Stimulated activated CD4-positive, alpha-beta T cell treated with anti-CD3 and anti-CD28 coated beads, Interleukin-2, amount 100 ng/mL, for 48 hours (primary cell): ENCODE measurements at regions not wholly inside any gene's neighbourhood (a gene's known extent, or its start where the extent isn't known, plus 50 kb on each side); places are given as distances from the start of the nearest gene placed in this dataset.

Source experiments
- DNase-seq, 2 donors: peaks; one replicate each; pipeline ENCODE4 v3.0.0-alpha.2; 2020

DNA sequence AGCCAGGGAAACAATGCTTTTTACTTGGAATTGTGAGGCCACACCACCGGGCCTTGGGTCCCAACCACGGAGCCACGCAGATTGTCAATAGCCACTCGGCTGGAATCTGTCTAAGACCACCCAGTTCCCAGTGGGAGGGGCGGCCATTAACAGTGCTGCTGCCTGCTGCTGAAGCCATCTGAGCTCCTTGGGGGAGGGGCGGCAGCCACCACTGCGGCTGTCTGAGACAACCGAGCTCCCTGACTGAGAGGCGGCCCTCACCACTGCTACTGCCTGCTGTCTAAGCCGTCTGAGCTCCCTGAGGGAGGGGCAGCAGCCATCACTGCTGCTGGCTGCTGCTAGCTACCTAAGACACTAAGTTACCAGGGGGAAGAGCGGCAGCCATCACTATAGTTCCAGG, 64.3 kb downstream of the DMRTA2 start:
- DNase-seq: no peak

DNA sequence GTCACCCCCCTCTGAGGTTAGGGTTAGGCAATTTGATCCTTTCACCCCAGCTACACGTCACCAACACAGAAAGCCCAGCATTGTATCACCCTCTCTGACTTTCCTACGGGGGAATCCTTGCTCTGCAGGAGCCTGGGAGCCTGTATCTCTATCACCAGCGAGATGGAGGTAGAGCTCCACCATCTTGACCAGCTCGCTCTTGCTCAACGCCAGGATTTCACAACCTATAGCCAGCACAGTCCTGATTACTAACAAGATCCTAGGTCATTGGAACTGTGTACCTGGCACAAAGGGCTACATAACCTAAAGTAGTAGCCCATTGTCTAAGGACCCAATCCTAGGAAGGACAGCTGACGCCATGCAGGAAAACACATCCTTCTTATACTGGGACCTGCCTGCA, 66.1 kb downstream of the DMRTA2 start:
- DNase-seq: no peak

DNA sequence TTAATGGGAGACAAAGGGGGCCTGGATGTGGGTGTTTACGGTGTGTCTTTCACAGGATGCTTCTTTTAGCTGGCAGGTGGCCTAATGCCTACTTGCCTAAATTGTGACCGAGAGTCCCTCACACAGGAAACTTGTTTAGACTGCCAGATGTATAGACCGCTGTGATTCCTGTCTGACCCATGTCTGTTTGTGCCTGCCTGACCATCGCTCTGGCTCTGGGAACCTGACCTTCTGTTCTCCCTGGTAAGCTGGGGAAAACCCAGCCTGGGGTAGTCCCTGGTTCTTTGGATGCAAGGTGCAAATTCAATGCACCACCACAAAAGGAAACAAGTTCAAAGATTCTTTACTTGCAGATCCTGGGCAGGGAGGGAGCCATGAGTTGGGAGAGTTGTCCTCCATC, 68.4 kb downstream of the DMRTA2 start:
- no peak for DNase-seq

DNA sequence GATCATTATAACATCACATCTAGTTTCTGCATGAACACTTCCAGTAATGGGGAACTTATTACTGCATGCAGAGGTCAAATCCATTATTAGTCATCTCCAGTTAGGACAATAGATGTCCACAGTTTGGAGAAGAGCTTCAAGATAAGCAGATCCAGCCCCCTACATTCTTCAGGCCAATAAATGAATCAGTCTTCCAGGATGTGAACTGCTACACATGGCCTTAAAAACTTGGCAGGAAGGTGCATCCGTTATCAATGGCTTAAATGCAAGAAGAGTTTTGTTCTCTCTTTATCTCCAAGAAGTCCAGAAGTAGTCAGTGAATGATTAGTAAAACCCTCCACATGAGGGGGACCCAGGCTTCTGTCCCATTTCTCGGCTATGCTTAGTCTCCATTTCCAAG, 70.8 kb downstream of the DMRTA2 start:
- DNase-seq: no peak

DNA sequence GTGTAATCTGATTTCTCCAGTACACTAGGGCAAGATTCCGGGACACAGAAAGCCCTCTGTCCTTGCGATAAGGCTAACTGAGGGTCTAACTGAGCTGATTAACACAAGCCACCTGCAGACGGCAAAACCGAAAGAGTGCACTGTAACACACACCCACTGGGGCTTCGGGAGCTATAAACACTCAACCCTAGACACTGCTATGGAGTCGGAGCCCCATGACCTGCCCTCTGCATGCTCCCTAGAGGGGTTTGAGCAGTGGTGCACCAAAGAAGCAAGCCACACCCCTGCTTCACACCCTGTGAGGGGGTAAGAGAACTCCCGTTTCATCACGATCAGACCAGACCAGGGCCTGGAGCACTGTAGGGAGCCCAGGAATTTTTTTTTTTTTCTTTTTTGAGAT, 72.4 kb downstream of the DMRTA2 start:
- no peak for DNase-seq

DNA sequence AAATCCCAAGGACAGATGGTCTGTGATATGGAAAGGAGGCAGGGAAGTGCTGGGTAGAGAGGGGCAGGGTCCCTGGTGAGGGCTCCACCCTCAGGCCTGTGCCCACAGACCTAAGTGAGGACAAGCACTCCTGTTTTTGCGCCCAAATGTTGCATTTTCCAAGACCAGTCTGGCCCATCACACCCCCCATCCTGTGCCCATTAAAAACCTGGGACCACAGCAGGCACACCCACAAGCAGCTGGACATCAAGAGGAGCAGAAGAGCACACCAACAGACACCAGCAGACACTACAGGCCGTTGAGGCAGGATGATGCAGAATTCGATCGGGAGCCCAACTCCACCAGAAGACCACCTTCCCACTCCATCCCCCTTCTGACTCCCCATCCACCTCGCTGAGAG, 72.8 kb downstream of the DMRTA2 start:
- DNase-seq: no peak

DNA sequence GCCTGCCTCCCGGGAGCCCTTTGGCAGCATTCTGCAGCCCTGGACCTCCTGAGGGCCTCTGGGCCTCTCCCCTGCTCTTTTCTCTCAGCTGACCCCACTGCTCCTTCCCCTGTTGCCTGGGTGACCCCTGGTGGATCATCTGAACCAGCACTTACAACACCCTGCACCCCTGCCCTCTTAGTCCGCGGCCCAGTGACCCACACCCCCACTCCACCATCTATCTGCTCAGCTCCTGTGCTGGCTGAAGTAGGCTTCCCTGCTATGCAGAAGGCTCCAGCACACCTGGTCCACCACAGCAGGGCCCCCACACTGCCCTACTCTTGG, 74.0 kb downstream of the DMRTA2 start:
- DNase-seq: no peak

DNA sequence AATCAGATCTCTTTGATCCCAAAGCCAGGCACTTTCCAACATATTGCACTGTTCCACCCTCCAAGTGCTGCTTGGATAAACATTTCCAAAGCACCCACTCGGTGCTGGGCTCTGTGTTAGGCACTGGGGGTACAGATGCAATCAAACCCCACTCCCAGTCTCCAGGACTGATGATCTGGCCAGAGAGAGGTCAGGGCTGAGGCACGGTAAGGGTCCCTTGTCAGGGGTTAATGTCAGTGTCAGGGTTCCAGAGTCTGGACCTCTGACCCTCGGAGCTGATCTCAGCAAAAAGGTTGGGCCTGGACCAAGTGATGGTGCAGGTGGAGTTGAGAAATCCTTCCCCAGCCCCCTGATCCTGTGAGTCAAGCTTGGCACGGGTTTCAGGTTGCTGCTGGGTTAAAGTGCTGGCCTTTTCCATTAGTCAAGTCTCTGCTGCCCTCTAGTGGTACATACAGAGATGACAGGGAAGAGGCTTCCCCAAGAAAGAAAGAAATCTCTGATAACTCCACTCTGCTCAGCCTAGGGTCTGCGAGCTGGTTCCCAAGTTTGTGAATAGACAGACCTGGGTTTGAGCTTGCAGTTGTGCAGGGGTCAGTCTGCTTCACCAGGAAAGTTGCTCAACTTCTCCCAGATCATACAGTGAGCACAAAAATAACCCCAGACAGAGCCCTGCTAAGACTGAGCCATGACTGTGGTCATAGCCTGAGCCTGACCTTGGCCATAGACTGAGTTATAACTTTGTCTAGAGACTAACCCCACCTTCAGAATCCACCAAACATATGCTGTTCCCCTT, 74.6 kb downstream of the DMRTA2 start:
- DNase-seq: peak; percentile 37 to 41

DNA sequence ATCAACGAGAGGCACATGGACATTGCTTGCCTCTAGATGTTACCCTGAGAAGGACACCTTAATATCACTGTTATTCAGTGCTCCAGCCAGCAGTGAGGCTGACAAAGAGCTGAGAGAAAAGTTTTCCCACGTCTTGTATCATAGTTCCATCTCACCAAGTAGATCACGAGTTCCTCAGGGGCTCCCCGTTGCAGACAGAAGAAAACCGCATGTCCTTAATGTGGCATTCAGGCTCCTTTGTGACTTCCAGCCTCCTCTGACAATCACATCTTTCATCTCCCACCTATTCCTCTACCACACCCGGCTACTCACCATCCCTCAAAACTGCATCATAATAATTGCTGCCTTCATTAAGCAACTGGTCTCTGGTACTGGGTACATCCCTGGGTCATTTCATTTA, 75.3 kb downstream of the DMRTA2 start:
- DNase-seq: no peak

DNA sequence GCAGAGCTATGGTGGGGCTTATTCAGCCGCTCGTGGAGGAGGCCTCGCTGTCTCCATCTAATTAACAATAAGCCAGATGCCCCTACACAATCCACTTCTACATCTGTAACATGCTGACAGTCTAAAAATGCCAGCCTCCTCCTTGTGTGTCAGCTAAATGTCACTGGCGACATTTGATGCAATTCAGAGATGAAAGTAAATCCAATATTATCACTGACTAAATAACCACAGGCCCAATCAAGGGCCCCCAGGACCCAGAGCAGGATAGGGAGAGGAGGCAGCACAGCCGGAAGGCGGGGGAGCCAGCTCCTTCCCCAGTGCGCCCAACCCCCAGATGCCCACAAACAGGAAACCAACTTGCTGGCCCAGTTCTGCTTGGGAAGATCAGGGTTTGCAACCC, 76.6 kb downstream of the DMRTA2 start:
- no peak for DNase-seq

DNA sequence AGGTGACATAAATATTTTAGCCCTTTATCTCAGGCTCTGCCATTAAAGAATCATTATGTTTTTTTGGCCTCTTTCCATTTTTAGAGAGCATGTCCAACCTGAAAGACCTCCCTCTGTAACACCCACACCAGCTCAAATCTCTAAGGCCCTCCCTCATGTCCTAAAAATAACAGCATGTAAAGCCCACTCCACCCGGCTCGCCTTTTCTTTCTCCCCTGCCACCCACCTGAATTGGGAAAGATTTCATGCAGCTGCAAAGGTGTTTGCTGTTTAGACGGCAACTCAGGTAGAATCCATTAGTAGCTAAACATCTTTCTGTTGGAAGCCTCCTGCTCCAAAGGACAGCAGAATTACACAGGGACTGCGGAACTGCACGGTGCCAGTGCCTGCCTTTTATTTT, 79.9 kb downstream of the DMRTA2 start:
- no peak for DNase-seq

DNA sequence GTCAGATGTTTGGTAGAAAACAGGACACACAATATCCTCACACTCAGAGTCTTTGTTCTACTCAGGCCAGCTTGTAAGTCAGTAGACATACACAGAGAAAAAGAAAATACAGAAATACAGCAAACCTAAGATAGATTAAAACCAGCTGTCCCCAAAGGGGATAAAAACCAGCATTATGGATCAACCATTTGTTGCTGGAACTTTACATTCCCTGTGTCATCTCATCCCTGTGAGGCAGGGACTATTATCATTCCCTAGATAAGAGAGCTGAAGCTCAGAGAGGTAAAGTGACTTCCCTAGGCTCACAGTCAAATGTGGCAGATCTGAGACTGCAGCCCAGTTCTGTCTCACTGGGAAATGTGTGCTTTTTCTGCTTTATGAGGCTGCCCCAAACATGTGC, 80.7 kb downstream of the DMRTA2 start:
- DNase-seq: no peak

DNA sequence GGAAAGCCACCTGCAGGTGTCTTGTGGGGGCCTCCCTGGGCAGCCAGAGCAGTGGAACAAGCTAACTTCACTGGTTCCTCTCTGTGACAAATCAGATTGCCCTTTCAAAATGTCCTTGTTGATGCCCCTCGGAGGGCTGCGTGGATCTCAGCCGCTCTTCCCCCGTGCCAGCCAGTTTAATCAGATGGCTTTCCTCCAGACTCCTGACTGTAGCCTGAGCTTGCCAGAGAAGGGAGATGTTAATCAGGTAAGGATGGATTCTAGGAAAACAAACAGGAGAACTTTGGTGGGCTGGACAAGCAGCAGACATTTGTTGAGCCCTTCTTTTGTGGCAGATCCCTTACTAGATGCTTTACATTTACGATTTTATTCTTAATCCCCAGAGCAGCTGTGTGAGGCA, 88.2 kb downstream of the DMRTA2 start:
- no peak for DNase-seq

DNA sequence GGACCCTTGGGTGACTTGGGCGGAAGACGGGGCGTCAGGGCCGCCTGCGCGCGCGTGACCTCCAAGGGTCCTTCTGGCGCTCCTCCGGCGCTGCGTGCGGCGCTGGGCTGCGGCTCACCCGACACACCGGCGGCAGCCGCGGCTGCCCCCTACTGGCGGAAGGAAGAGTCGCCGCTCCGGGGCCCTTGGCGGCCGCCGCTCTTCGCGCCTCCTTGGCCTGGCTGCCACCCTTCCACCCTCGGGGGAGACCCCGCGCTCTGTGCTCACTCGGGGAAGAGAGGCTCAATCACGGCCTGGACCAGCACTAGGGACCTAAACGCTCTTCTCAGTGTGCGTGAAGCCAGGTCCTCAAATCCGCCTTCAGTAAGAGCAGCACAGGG, 89.7 kb downstream of the DMRTA2 start:
- DNase-seq: peak; percentile 56 to 65

DNA sequence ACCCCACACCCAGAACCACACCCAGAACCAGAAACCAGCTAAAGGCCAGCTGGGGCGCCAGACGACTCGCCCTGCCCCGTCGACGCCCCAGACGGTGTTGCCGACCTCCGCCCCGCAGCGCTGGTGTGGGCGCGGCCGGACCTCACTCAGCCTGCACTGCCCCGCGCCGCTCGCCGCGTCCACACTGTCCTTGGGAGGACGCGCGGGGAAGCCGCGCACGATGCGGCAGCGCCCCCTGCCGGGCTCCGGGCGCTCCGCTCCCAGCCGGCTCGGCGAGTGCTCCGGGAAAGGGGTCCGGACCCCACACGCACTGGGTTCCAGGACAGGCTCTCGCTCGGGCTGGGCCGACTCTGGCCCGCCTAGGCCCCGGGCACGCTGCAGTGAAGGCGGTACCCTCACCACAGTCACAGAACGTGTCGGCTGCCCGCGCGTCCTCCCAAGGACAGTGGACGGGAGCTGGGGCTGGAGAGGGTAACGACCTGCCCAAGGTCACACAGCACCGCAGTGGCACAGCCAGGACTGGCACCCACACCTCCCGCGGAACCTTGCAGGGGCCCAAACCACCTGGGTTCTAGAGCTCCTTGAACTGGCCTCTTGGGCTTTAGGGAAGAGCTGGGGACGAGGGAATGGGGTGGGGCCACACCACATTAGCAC, 90.2 kb downstream of the DMRTA2 start:
- DNase-seq: peak; percentile 47 to 59

DNA sequence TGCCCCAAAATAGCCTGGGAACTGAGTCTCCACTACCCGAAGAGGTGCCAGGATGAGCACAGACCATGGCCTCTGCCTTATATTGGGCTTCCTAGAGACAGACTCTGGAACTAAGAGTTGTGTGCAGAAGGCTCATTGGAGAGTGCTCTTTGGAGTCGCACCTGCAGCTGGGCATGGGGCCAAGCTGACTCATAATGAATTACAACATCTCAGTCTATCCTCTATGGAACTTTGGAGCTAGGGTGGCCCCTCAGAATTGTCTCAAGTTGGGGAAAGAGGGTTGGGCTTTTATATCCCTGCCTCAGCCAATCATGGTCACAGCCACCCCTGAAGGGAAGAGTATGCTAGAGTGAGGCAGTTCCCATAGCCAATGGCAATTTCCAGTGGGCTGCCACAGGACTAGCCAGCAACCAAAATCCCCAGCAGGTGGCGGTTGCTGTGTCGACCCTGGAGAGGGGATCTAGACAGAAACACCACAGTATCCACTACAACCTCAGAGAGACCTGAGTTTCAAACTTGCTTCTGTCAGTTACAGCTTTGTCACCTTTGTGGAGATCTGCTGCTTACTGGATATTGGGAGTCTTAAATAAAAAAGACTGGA, 93.8 kb downstream of the DMRTA2 start:
- DNase-seq: no peak

DNA sequence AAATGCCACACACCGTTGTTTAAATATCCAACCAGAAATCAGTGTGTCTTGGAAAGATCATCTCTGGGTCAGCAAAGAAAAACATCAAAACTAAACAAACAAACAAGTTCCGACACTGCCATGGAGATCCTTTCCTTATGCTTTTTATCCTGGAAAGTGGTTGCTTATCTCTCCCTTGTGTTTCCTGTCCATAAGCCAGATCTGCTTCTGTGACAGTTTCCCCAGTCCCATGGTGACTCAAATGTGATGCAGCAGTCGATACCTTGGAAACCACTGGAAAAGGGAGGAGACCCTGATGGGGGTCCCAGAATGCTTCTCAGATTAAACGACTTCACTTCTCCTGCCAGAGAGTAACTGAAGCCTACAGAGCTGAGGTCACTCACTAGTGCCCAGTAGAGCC, 94.7 kb downstream of the DMRTA2 start:
- no peak for DNase-seq

DNA sequence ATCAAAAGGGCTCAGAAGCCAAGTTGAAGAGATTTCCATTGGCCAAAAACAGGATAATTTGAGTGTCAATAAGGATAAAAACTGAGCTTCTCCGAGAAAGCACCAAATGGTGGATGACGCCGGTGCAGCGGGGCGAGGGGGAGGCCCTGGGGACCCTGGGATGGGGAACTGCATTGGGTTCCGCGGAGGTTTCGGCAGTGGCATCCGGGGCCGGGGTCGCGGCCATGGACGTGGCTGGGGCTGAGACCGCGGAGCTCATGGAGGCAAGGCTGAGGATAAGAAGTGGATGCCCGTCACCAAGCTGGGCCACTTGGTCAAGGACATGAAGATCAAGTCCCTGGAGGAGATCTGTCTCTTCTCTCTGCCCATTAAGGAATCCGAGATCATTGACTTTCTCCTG, 97.2 kb downstream of the DMRTA2 start:
- DNase-seq: no peak

DNA sequence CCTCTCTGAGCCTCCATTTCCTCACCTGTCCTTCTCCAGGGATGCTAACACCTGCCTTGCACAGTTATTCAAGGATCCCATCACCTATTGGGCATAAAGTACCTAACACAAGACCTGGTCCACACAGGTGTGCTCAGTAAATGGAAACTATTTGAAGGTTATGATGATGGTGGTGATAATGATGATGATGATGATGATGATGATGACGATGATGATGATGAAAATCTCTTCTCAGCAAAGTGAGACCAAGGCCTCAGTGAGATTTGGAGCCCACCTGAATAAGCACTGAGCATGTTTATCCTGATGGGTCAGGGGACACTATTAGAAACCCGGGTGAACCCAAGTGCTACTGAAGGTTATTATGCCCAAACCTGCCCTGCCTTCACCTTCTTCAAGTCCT, 100.7 kb downstream of the DMRTA2 start:
- DNase-seq: no peak

DNA sequence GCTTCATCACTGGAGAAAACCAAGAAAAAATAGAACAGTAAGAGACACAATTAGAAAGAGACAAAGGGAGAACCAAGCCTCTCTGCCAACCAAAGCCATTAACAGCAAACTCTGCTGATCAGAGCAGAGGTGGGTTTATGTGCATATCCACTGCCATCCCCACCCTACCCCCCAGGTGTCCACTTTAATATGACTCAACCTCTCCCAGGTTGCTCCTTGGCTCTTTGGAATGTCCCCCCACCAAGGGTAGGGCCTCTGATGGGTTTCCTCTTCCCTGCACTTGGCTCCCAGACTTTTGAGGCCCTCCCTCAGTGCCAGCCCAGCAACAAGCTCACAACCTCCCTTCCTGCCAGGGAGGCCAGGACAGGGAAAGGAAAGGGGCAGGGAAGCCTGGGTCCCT, 104.8 kb downstream of the DMRTA2 start:
- no peak for DNase-seq

DNA sequence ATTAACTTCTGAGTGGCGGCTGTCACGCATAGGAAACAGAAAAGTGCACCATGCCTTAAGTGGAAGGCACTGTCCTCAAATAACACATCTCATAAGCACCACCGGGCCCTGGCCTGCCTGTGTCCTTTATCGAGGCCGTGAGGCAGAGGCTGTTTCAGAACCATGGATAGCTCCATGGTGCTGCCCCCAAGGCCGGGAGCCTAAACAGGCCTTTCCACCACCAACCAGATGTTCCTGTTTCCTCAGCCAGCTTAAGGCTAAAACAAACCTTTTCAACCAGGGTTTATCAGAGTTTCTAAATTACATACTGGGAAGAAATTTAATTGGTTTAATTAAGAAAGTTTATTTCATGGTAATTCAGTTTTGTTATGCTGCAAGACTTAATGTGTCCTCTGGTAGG, 114.4 kb downstream of the DMRTA2 start:
- no peak for DNase-seq

DNA sequence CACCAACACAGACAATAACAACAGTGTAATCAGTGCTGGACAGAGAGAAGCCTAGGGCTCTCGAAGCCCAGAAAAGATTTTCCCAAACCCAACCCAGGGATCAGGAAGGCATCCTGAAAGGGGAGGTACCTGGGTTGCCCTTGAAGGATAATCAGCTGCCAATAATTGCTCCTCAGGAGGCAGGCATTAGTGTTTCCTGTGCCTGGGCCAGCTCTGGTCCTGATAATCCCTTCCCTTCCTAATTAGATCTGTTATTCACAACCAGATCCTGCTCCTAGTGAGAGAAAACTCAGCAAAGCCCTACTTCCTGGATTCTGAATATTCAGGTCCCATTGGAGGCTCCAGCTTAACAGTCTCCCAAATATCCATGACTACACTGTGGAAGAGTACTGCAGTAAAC, 117.4 kb downstream of the DMRTA2 start:
- no peak for DNase-seq

DNA sequence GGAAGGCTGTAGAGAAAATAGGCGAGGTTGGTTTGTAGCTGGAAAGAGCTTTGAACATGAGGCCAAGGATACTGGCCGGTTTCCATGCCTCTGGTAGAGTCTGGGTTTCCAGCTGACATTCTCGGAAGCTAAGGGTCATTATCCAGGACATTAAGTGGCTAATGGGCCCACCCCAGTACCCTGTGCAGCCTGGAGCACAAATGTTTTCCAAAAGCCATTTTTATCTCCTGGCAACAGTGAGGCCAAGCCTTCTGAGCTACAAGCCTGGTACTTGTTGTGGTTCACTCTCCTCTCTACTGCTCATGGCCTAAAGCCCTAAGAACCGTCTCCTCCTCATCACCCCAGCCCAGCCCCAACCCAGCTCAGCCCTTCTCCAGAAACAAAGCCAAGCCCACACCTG, 122.9 kb downstream of the DMRTA2 start:
- no peak for DNase-seq

DNA sequence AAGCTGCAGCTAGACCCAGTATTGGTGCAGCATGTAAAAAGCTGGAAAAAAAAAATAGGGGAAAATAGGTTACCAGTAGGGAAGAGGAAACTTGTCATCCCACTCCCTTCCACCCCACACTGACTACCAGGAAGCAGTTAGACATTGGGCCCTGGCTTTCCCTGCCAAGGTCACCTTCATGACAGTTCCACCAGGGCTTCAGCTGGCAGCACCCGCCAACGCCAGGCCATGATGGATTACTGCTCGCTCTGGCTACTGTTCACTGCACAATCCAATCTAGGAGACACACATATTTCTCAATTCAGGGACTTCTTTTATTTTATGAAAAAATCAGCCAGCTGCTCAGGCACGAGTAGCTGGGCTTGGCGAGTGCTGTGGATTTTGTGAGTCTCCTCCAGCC, 127.7 kb downstream of the DMRTA2 start:
- DNase-seq: no peak

DNA sequence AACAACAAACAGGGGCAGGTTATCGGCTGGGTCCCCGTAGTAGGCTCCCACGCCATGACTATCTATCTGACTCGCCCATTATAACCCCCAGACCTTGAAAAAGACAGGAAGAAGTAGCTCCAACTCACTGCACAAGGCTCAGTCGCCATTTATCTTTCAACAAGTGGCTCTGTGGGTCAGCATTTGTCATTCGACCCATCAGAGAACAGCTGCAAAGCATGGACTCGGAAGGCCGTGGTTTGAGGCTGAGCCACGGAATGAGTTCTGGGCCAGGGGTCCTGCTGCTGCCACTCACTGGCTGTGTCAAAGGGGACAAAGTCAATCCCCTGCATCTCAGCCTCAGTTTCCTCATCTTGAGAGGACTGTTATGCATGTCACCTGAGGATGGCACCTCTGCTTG, 131.0 kb downstream of the DMRTA2 start:
- no peak for DNase-seq
